HL-60/S4 (cell line): ENCODE measurements at regions not wholly inside any gene's neighbourhood (a gene's known extent, or its start where the extent isn't known, plus 50 kb on each side); places are given as distances from the start of the nearest gene placed in this dataset.
"Not testable (repeated sequence)": the region's sequence is repeated elsewhere in the genome, so short reads cannot be mapped to it uniquely, and the experiment has no call there.

ENCODE experiments used
- in situ Hi-C: fragments of 300-500 bp; cut with MboI; formaldehyde crosslinking; loops from 2 replicates; pipeline ENCODE4 v1.14.3; 2022; ENCODE audit warnings: low sequenced_read_pairs

DNA sequence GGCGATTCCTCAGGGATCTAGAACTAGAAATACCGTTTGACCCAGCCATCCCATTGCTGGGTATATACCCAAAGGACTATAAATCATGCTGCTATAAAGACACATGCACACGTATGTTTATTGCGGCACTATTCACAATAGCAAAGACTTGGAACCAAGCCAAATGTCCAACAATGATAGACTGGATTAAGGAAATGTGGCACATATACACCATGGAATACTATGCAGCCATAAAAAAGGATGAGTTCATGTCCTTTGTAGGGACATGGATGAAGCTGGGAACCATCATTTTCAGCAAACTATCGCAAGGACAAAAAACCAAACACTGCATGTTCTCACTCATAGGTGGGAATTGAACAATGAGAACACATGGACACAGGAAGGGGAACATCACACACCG lies 311.1 kb downstream of the PTGER3 start:
- in situ Hi-C loops, result not testable (repeated sequence)

DNA sequence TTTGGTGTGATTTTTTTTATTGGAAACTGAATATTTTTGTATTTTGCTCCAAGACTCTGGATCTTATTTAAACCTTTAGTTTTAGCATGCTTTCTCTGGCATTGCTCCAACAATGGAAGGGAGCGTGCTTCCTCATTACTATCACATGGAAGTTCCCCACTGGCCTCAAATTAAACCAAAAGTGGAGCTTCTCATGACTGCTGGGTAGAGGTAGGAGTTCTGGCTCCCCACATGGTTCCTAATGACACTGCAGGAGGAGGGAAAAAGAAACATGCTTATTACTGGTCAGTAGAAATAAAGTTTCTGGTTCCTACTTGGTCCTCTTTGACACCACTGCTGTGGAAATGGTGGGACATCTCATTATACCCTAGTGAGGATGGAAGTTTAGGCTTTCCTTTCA lies 310.5 kb downstream of the PTGER3 start:
- in situ Hi-C loops, result no loop called here

DNA sequence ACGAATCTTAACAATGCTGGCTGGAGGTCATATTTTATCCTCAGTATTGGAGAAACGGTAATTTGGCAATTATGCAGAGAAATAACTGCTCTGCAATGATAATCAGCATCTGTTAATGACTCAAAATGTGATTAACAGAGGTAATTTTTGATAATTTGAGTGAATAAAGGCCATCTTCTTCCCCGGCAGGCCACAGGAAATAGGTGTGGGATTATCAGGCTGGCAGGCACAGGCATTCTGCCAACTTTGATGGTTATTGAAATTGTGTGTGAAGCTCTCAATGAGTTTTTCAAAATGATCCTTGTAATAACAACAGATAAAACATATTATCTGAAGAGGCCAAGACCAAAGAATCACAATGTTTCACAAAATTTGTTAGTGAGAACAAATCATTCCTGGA lies 309.0 kb downstream of the PTGER3 start:
- in situ Hi-C loops, result no loop called here

DNA sequence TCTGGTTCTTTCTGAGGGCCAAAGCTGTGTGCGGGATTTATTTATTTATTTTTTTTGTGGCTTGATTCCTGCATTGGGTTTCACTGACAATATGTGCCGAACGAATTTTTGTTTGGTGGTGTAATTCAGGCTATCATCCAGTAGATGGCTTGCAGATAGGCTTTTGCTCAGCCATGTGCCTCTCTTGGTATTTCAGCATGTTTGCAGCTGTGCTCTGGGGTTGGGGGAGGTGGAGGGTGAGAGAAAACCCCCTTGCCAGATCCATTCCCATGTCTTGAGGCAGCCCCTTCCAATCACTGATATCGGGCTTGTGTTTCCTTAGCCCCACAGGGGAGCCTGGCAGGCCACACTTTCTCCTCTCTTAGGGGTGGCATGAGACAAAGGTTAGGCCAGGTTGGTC lies 302.4 kb downstream of the PTGER3 start:
- in situ Hi-C loops, result no loop called here

DNA sequence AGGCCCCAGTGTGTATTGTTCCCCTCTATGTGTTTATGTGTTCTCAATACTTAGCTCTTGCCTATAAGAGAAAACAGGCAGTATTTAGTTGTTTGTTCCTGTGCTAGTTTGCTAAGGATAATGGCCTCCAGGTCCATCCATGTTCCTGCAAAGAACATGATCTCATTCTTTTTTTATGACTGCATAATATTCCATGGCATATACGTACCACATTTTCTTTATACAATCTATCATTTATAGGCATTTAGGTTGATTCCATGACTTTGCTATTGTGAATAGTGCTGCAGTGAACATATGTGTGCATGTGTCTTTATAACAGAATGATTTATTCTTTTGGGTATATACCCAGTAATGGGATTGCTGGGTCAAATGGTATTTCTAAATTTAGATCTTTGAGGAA lies 301.6 kb downstream of the PTGER3 start:
- in situ Hi-C loops, result not testable (repeated sequence)

DNA sequence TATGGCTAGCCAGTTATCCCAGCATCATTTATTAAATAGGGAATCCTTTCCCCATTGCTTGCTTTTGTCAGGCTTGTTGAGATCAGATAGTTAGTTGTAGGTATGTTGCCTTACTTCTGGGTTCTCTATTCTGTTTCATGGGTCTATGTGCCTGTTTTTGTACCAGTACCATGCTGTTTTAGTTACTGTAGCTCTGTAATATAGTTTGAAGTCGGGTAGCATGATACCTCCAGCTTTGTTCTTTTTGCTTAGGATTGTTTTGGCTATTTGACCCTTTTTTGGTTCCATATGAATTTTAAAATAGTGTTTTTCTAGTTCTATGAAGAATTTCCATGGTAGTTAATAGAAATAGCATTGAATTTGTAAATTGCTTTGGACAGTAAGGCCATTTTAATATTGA lies 300.5 kb downstream of the PTGER3 start:
- in situ Hi-C loops, result not testable (repeated sequence)

DNA sequence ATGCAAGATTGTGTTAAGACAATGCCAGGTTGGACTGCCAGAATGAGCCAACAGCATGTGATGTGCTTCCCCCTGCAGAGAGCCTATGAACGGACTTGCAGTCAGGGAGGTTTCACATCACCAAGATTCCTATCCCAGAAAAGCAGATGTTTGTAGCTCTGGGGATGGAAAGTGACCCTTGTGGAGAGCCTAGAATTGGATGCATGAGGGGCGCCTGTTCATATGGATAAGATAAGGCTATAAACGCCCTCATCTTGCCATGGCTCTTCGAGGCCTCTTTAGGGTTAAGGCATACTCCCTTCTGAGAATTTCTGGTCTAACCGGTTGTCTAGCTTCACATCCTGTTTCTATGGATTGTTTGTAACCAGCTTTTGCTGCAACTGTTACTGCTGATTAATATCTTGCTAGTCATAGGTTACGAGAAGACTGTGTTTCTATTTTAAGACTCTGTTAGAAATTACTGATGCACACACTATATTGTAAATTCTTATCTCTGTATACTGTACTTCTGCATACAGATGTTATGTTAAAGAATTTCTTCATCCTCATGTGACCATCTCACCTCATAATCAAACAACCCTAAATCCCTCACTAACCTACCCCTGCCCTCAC lies 295.8 kb downstream of the PTGER3 start:
- in situ Hi-C loops, result not testable (repeated sequence)

DNA sequence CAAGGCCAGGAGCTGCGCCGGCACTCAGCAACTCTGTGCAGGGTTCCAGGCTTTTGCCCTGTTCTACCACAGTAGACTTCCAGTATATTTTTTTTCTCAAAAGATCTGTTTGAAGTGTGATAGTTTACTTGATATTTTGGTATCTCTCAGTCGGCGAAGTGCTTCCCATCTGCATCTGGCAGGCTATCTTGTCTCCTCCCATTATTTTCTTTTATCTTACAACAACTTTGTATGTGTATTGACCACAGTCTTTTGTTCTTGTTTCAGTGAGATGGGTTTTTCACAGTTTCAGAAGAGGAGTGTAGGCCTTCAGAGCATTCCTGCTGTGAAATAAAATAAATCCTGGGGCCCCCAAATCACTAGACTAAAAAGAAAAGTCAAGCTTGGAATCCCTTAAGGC lies 292.9 kb downstream of the PTGER3 start:
- in situ Hi-C loops, result no loop called here

DNA sequence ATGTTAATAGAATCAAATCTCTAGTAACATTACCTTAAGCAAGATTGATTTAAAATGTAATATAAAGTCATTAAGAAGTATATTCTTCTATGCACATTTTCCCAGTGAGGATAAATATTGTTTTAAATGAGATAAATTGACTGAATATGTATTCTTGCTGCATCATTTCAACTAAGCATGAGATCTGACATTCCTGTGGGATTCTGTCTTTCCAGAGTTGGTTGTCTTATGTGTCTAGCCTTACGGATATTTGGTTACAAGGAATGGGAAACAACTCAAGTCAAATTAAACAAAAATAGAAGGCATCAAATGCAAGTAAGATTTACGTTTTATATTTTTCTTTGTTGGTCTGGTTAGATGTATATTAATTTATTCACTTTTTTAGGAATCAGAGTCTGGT lies 287.5 kb downstream of the PTGER3 start:
- in situ Hi-C loops, result no loop called here

DNA sequence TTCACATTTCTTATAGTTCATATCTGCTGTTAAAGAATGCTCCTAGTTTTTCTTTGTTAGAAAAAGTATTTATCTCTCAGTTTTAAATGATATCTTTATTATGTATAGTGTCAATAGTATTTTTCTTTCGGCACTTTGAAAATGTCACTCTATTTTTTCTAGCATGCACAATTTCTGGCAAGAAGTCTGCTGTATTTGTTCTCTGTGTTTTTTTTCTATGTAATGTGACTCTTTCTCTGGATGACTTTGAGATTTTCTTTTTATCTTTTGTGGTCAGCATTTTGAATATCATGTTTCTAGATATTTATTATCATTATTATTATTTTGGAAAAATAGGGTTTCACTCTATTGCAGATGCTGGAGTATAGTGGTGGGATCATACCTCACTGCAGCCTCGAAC lies 285.2 kb downstream of the PTGER3 start:
- in situ Hi-C loops, result no loop called here

DNA sequence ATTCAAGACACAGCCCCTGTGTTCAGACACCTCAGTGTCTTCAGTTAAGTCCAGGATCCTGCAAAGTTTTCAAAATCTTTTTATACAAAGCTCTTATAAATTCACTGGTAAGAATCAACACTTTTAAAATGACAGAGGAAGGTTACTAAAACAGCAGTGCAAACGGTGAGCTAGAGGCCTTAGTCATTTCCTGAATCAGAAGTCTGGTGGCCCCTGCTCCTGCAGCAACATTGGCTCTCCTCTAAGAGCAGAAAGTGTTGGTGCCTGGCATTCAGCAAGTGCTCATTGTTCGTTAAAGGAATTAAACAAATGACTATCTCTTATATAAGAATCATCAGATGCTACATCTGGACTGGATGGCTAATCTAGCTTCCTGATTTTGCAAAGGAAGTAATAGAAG lies 282.9 kb downstream of the PTGER3 start:
- in situ Hi-C loops, result no loop called here

DNA sequence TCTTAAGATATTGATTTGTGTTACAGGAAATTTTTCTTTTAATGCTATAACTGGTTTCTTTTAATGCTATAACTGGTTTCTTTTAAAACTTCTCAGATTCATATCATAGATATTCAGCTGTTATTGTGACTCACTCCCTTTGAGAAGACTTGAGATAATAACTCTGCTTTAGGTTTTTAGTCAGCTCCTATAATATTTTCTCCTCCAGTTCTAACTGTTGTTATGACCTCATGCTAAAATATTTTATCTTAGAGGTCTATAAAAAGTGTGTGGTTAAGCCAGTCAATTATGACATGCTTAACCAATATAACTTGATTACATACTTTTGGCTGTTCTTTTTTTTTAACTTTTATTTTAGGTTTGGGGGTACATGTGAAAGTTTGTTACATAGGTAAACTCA lies 280.2 kb downstream of the PTGER3 start:
- in situ Hi-C loops, result no loop called here

DNA sequence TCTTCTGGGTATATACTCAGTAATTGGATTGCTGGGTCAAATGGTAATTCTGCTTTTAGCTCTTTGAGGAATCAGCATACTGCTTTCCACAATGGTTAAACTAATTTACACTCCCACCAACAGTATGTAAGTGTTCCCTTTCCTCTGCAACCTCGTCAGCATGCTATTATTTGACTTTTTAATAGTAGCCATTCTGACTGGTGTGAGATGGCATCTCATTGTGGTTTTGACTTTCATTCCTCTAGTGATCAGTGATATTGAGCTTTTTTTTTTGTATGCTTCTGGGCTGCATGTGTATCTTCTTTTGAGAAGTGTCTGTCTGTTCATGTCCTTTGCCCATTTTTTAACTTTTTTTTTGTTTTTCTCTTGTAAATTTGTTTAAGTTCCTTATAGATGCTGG lies 279.4 kb downstream of the PTGER3 start:
- in situ Hi-C loops, result no loop called here

DNA sequence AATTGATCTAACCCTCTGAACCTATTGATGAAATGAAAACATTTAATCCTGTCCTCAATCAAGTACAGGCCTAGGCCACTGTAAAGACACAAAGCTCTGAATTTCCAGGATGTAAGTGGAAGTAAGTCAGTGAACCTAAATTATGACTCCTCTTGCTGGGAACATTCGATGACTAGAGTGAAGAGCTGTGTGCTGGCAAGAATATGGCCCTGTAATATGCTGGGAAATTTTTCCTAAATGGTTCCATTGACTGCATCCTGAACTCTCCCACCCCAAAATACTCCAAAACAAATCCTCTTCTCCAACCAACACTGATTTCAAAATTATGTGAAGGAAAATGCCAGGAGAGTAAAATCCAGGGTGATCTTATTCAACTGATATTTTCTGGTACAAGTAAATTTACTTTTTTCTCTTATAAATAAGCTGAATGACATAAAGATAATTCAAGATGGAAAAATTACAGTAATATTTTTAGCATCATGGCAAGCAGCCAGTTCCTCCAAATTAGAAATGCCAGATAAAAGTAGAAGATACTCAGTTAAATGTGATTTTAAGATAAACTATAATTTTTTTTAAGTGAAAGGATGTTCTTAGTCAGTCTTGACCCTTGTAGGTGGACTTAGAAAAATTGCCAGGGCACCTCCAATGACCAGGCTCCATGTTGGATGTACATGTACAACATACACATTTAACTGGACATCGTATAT lies 269.4 kb downstream of the PTGER3 start:
- in situ Hi-C loops, result no loop called here

DNA sequence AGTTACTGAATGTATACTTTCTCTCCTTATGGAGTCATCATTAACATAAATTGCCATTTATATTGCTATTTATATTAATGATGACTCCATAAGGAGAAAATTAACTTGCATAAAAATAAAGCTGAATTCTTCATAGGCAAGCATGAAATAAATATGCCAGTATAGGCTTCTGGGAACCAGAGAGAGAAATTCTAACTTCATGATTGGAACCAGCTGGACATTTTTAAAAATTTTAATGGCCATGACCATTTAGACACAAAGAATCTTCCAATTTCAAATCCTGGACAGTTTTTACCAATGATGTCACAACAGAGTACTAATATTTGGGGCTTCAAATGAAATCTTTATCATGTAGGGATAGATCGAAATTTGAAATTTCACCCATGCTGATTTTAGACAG lies 268.7 kb downstream of the PTGER3 start:
- in situ Hi-C loops, result no loop called here

DNA sequence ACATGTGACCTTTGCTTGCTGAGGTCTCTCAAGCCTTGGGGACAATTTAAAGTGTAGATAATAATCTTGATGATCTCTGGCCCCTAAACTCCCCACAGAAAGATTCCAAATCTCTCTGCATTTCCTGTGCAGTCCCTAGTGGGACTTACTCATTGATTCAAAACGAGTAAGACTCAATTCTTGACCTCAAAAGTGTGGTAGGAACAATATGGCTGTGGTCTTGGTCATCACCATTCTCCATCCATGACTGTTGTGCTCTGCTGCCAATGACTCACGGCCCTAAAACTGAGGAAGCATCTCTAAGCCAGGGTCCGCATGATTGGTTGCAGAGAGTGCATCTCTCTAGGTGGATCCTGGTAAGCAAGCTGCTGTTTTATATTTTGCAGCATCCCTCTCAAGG lies 268.0 kb downstream of the PTGER3 start:
- in situ Hi-C loops, result no loop called here

DNA sequence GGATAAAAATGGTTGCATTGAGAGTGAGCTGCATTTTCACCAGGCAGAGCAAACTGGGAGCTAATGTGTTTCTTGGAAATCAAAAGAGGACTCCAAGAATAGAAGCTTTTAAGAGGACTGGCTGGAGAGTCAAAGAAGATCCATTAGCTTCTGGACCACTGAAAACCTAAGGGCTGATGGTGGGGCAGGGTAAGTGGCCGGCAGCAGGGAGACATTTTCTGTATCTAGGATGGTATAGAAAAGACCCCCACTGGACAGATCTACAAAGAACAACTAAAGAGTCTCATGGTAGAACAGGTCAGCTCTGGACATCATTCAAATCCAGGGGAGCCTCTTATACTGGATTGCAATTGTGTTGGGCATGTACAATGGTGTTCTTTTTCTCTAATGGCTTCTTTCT lies 262.3 kb downstream of the PTGER3 start:
- in situ Hi-C loops, result no loop called here

DNA sequence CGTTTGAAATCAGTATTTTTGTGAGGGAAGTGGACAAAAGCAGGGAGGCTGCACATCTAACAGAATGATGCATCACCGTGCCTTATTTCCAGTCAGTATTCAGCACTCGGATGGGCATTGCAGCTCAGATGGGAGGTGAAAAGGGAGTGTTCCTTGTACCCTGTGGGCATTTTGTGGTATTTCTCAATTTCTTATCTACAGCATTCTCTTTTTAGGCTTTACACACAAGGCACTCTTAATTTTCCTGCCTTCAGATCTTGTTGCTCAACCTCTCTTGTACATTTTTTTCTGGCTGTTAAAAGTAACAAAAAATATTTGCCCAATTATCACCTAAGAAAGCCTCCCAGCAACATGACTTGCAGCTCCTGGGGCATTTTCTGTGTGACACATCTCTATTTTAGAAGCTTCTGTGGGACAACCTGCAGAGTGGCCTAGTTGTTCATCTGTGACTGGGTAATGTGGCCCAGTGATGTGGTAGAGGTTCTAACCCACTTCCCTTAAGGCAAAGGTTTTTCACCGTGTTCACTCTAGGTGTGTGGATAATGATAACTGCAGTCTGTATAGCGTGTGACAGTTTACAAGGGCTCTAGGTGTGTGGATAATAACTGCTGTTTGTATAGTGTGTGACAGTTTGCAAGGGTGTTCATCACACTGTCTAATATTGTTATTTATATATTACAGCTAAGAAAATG lies 257.2 kb downstream of the PTGER3 start:
- in situ Hi-C loops, result no loop called here

DNA sequence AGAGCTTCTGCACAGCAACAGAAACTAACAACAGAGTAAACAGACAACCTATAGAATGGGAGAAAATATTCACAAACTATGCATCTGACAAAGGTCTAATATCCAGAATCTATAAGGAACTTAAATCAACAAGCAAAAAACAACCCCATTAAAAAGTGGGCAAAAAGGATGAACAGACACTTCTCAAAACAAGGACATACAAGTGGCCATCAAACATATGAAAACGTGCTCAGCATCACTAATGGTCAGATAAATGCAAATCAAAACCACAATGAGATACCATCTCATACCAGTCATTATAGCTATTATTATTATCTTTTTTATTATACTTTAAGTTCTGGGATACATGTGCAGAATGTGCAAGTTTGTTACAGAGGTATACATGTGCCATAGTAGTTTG lies 252.6 kb downstream of the PTGER3 start:
- in situ Hi-C loops, result not testable (repeated sequence)

DNA sequence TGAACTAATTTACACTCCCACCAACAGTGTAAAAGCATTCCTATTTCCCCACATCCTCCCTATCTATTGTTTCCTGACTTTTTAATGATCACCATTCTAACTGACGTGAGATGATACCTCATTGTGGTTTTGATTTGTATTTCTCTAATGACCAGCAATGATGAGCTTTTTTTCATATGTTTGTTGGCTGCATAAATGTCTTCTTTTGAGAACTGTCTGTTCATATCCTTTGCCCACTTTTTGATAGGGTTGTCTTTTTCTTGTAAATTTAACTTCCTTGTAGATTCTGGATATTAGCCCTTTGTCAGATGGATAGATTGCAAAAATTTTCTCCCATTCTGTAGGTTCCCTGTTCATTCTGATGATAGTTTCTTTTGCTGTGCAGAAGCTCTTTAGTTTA lies 251.3 kb downstream of the PTGER3 start:
- in situ Hi-C loops, result not testable (repeated sequence)

DNA sequence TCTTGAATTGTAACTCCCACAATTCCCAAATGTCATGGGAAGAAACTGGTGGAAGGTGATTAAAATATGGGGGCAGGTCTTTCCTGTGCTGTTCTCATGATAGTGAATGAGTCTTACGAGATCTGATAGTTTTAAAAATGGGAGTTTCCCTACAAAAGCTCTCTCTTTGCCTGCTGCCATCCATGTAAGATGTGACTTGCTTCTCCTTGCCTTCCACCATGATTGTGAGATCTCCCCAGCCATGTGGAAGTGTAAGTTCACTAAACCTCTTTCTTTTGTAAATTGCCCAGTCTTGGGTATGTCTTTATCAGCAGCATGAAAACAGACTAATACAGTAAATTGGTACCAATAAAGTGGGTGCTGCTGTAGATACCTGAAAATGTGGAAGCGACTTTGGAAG lies 245.0 kb downstream of the PTGER3 start:
- in situ Hi-C loops, result not testable (repeated sequence)

DNA sequence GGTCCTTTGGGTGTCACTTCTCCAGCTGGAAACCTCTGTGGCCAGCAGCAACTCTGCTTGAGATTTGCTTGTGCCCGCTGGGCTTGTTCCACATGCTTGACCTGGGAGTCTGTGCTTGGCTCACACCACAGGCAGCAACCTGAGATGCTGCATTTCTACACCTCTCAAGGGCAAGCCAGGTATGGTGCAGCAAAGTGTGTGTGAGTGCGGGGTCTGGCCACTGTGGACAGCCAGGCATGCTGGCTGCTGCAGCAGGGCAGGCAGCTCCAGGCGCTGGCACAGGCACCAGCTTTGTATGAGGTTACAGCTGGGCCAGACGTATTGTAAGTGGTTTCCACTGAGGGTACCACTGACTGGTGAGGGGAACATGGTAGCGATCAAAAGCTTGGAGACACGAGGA lies 242.0 kb downstream of the PTGER3 start:
- in situ Hi-C loops, result no loop called here
